Keratinocyte (primary cell): ENCODE measurements at regions not wholly inside any gene's neighbourhood (a gene's known extent, or its start where the extent isn't known, plus 50 kb on each side); places are given as distances from the start of the nearest gene placed in this dataset.

Experiments used
- DNase-seq: peaks from one replicate; pipeline ENCODE4 v3.0.0-alpha.2; 2011; ENCODE audit warnings: low read depth, missing footprints, low spot score
- FAIRE-seq: peaks from 2 replicates; lab custom pipeline; 2011; peaks lifted over from hg19 to GRCh38; lab: Jason Lieb, UNC
- H2AFZ ChIP-seq: 2 replicates; pipeline ENCODE4 v1.6.0; 2012; ENCODE audit warnings: low read length, control low read depth, inconsistent platforms; ENCODE audit not compliant: control insufficient read depth
- H3K27ac ChIP-seq: 2 replicates; pipeline ENCODE4 v1.5.1; 2011; ENCODE audit warnings: low read length; ENCODE audit not compliant: control insufficient read depth, insufficient read depth
- H3K27me3 ChIP-seq: 3 replicates; pipeline ENCODE4 v1.6.0; 2011; ENCODE audit warnings: low read length; ENCODE audit not compliant: control insufficient read depth, insufficient read depth; ENCODE audit errors: extremely low read depth
- H3K36me3 ChIP-seq, 2 experiments: 2 replicates in 1 of 2; 3 replicates in 1 of 2; pipeline ENCODE4 v1.5.1; 2011; ENCODE audit warnings: low read length in 2 of 2, mild to moderate bottlenecking in 1 of 2; ENCODE audit not compliant: control insufficient read depth in 2 of 2, insufficient read depth in 2 of 2; ENCODE audit errors: extremely low read depth in 1 of 2
- H3K4me1 ChIP-seq: 3 replicates; pipeline ENCODE4 v1.5.1; 2011; ENCODE audit warnings: low read length; ENCODE audit not compliant: control insufficient read depth, insufficient read depth; ENCODE audit errors: extremely low read depth
- H3K4me2 ChIP-seq: 3 replicates; pipeline ENCODE4 v1.6.0; 2011; ENCODE audit warnings: low read depth, low read length; ENCODE audit not compliant: control insufficient read depth, insufficient read depth; ENCODE audit errors: extremely low read depth
- H3K4me3 ChIP-seq, 3 experiments: fragments of 200-600 bp in 1 of 3; sonication (generic) in 1 of 3; 2 replicates in 2 of 3; 3 replicates in 1 of 3; pipeline ENCODE4 v1.5.1; 2011 to 2016; ENCODE audit warnings: low read length in 3 of 3, mild to moderate bottlenecking in 3 of 3, control low read depth in 2 of 3, inconsistent platforms in 1 of 3, low read depth in 1 of 3, mixed read lengths in 1 of 3, mixed run types in 1 of 3, moderate library complexity in 1 of 3; ENCODE audit not compliant: control insufficient read depth in 2 of 3, insufficient read depth in 2 of 3; ENCODE audit errors: extremely low read depth in 1 of 3
- H3K79me2 ChIP-seq: 2 replicates; pipeline ENCODE4 v1.6.0; 2012; ENCODE audit warnings: low read length; ENCODE audit not compliant: control insufficient read depth, insufficient read depth
- H3K9ac ChIP-seq: 3 replicates; pipeline ENCODE4 v1.6.0; 2011; ENCODE audit warnings: low read length; ENCODE audit not compliant: control insufficient read depth, insufficient read depth; ENCODE audit errors: extremely low read depth
- H3K9me1 ChIP-seq: 3 replicates; pipeline ENCODE4 v1.6.0; 2011; ENCODE audit warnings: low read length; ENCODE audit not compliant: control insufficient read depth, insufficient read depth; ENCODE audit errors: extremely low read depth
- H3K9me3 ChIP-seq: 2 replicates; pipeline ENCODE4 v1.5.1; 2012; ENCODE audit warnings: low read depth, low read length; ENCODE audit not compliant: control insufficient read depth
- H4K20me1 ChIP-seq: 3 replicates; pipeline ENCODE4 v1.6.0; 2011; ENCODE audit warnings: low read length; ENCODE audit not compliant: control insufficient read depth, insufficient read depth; ENCODE audit errors: extremely low read depth
- EZH2 ChIP-seq: IDR thresholded peaks from one replicate; pipeline ENCODE4 v1.6.1; 2012; ENCODE audit warnings: inconsistent platforms, mild to moderate bottlenecking, low read length, moderate library complexity
- dilution Hi-C: fragments of 300-500 bp; cut with MboI; formaldehyde crosslinking; loops from one replicate; pipeline ENCODE4 v1.7.0; 2020; ENCODE audit warnings: low sequenced_read_pairs; ENCODE audit not compliant: extremely low pct_ligation_motif_present
- TF ChIP-seq, protein P1 (sequence below), 3 experiments: IDR thresholded peaks in 1 of 3; conservative IDR thresholded peaks in 1 of 3; optimal IDR thresholded peaks in 1 of 3; 2 replicates in 2 of 3; 3 replicates in 1 of 3; pipeline versions ENCODE3 to v1.5.1; 2011; ENCODE audit warnings: low read length in 3 of 3, mild to moderate bottlenecking in 3 of 3, moderate library complexity in 2 of 3, control low read depth in 1 of 3, inconsistent platforms in 1 of 3; ENCODE audit not compliant: insufficient read depth in 2 of 3; ENCODE audit errors: extremely low read depth in 1 of 3

DNA sequence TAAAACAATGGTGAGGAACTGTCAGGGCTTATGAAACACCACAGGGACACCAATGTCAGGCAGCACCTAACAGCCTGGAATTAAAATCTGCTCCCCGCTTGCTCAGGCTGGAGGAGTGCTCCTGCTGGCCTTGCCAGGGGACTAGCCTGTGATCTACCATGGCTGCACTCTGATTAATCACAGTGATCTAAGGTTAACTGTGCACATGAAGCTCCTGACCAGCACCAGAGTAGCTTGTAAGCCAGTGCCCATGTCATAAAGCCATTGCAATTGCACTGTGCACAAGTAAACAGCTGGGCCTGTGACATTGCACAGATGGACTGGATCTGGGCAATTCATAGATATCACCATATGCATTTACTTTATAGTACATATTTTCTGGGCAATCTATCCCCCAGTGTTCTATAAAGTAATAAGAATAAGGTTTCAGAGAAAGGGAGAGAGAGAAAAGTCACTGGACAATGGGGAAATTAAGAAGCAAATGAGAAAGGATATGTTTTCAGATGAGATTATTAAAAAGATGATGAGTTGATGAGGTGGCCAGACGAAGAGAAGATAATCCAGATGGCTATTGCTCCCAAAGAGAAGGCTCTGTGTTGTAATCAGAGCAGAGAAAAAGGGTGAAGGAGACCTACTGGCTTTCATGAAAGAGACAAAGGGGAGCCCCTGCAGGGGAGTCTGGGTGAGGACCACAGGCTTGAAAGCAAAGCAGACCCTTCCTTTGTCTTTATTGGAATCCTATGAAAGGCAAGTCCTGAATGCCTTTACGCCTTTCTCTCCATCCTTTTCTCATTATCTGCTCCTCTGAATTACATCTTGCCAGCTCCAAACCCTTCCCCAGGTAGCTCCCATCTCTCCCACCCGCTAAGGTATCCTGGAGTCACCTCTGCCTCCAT is 145.8 kb downstream of the SLC38A6 start:
- no peak for FAIRE-seq
- no peak for TF ChIP-seq EZH2
- TF ChIP-seq, protein P1, sequence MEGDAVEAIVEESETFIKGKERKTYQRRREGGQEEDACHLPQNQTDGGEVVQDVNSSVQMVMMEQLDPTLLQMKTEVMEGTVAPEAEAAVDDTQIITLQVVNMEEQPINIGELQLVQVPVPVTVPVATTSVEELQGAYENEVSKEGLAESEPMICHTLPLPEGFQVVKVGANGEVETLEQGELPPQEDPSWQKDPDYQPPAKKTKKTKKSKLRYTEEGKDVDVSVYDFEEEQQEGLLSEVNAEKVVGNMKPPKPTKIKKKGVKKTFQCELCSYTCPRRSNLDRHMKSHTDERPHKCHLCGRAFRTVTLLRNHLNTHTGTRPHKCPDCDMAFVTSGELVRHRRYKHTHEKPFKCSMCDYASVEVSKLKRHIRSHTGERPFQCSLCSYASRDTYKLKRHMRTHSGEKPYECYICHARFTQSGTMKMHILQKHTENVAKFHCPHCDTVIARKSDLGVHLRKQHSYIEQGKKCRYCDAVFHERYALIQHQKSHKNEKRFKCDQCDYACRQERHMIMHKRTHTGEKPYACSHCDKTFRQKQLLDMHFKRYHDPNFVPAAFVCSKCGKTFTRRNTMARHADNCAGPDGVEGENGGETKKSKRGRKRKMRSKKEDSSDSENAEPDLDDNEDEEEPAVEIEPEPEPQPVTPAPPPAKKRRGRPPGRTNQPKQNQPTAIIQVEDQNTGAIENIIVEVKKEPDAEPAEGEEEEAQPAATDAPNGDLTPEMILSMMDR (optimal IDR thresholded peaks at IDR 0.05 in 1 of 3, IDR thresholded peaks at IDR 0.05 in 1 of 3, conservative IDR thresholded peaks at IDR 0.05 in 1 of 3; ENCODE audit: extremely low read depth in 1 of 3, insufficient read depth in 2 of 3, low read length in 3 of 3), result no peak
- H4K20me1 ChIP-seq, result no peaks in the 10 kb centered on the region
- H3K4me2 ChIP-seq, result no peak overlapping the region
- no peaks in the 10 kb centered on the region for H3K79me2 ChIP-seq
- no peak for DNase-seq
- no peak overlapping the region for H2AFZ ChIP-seq
- no peaks in the 10 kb centered on the region for H3K27me3 ChIP-seq
- peaks cover 10% of the 10 kb centered on the region for H3K4me1 ChIP-seq
- no peaks in the 10 kb centered on the region for H3K36me3 ChIP-seq
- no peaks in the 10 kb centered on the region for H3K9me1 ChIP-seq
- dilution Hi-C loops, result no loop called here
- H3K9me3 ChIP-seq, result no peaks in the 10 kb centered on the region
- no peak overlapping the region for H3K9ac ChIP-seq
- no peak overlapping the region for H3K27ac ChIP-seq
- no peak overlapping the region for H3K4me3 ChIP-seq

DNA sequence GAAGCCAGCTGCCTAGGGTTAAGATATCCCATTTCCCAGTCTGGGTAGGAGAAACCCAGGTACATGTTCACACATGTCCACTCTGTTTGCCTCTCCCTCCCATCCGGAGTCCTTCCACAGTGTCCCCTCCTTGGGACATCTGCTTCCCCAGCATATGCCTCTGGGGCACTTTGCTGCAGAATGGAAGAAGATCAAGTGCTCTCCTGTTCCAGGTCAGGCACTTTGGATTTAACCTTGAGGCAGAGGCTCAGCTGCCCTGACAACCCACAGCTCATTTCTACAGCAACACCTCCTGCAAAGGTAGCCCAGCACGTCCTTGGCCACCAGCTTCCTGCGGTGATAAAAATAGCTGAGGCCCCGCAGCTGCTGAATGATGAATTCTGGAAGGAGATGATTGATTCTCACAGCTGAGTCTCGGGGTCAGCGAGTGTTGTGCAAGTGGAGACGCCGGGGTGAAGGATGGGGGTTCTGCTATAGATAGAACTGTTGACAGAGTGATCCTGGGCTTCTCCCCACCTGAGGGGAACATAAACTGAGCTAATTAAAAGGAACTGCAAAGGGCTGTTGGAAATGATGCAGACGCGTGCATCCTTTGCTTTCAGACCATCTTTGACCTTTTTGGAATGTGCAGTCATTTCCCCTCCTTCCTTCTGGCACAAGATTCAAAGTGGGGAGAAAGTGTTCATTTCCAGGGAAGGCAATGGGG is 145.0 kb downstream of the SLC38A6 start:
- TF ChIP-seq, protein P1 (optimal IDR thresholded peaks at IDR 0.05 in 1 of 3, IDR thresholded peaks at IDR 0.05 in 1 of 3, conservative IDR thresholded peaks at IDR 0.05 in 1 of 3; ENCODE audit: extremely low read depth in 1 of 3, insufficient read depth in 2 of 3, low read length in 3 of 3), result no peak
- TF ChIP-seq EZH2, result no peak
- H3K79me2 ChIP-seq, result no peaks in the 10 kb centered on the region
- peak overlapping the region; percentile 27 for H2AFZ ChIP-seq
- no peaks in the 10 kb centered on the region for H3K27me3 ChIP-seq
- no peaks in the 10 kb centered on the region for H4K20me1 ChIP-seq
- H3K9me1 ChIP-seq, result no peaks in the 10 kb centered on the region
- peak overlapping the region; percentile 17 for H3K4me2 ChIP-seq
- H3K4me3 ChIP-seq, result no peak overlapping the region
- no peak for DNase-seq
- peak; percentile 29 for FAIRE-seq
- H3K4me1 ChIP-seq, result peaks cover 10% of the 10 kb centered on the region
- no peak overlapping the region for H3K9ac ChIP-seq
- no peaks in the 10 kb centered on the region for H3K9me3 ChIP-seq
- dilution Hi-C loops, result no loop called here
- H3K27ac ChIP-seq, result no peak overlapping the region
- no peaks in the 10 kb centered on the region for H3K36me3 ChIP-seq
